GM12878 (cell line): ENCODE measurements at regions not wholly inside any gene's neighbourhood (a gene's known extent, or its start where the extent isn't known, plus 50 kb on each side); places are given as distances from the start of the nearest gene placed in this dataset.

Source experiments
- ATAC-seq: fragments of 200-7000 bp; cut with Tn5 transposase; 3 replicates; pipeline ENCODE4 v1.9.1; 2020; ENCODE audit warnings: mild to moderate bottlenecking, moderate library complexity
- BruUV-seq: library from RNA; stranded (reverse); fragments of 400-500 nt; replicated peaks from 2 replicates; lab custom pipeline; 2021; lab: Mats Ljungman, UMichigan
- CTCF ChIA-PET: fragments of 300-600 bp; sonication (Branson Sonifier 250); formaldehyde crosslinking; extraction: SDS; loops from one replicate; lab custom pipeline; 2021; ENCODE audit warnings: inconsistent platforms; lab: Yijun Ruan, JAX
- POLR2A ChIA-PET: fragments of 350-600 bp; formaldehyde crosslinking; extraction: SDS; loops from one replicate; lab custom pipeline; 2021; ENCODE audit warnings: inconsistent platforms; lab: Charles Lee
- RAD21 ChIA-PET: fragments of 300-600 bp; sonication (Branson Sonifier 250); formaldehyde crosslinking; loops from one replicate; lab custom pipeline; 2023; ENCODE audit warnings: antibody characterized with exemption; ENCODE audit not compliant: unreplicated experiment; lab: Charles Lee
- SMC1A ChIA-PET: fragments of 300-600 bp; sonication (Branson Sonifier 250); formaldehyde crosslinking; loops from one replicate; lab custom pipeline; 2023; ENCODE audit not compliant: unreplicated experiment, uncharacterized antibody; lab: Charles Lee
- DNase-seq: peaks from one replicate; pipeline ENCODE4 v3.0.0-alpha.2; 2011; ENCODE audit warnings: low read depth, low spot score
- FAIRE-seq: peaks from 3 replicates; lab custom pipeline; 2011; peaks lifted over from hg19 to GRCh38; lab: Jason Lieb, UNC
- H2AFZ ChIP-seq: 2 replicates; pipeline ENCODE4 v1.6.0; 2011; ENCODE audit warnings: low read depth, low read length, control low read depth; ENCODE audit not compliant: control insufficient read depth
- H3K27ac ChIP-seq: 2 replicates; pipeline ENCODE4 v1.5.1; 2011; ENCODE audit warnings: control low read depth; ENCODE audit not compliant: control insufficient read depth, insufficient read depth
- H3K27me3 ChIP-seq, 2 experiments: replicated peaks in 1 of 2; 2 replicates each; pipeline versions ENCODE4 v1.6.0 to v1.6.1; 2011; ENCODE audit warnings: low read length in 1 of 2; ENCODE audit not compliant: control insufficient read depth in 2 of 2, insufficient read depth in 2 of 2
- H3K36me3 ChIP-seq, 2 experiments: 2 replicates each; pipeline ENCODE4 v1.5.1; 2011; ENCODE audit warnings: low read length in 1 of 2; ENCODE audit not compliant: control insufficient read depth in 2 of 2, insufficient read depth in 2 of 2
- H3K4me1 ChIP-seq: 2 replicates; pipeline ENCODE4 v1.6.1; 2011; ENCODE audit warnings: mild to moderate bottlenecking, low read length, moderate library complexity, mixed read lengths; ENCODE audit not compliant: control insufficient read depth, insufficient read depth
- H3K4me2 ChIP-seq: 2 replicates; pipeline ENCODE4 v1.6.0; 2011; ENCODE audit warnings: control low read depth; ENCODE audit not compliant: control insufficient read depth, insufficient read depth
- H3K4me3 ChIP-seq: fragments of 200-600 bp; sonication (generic); 2 replicates; pipeline ENCODE4 v1.5.1; 2016
- H3K79me2 ChIP-seq: 2 replicates; pipeline ENCODE4 v1.6.0; 2011; ENCODE audit warnings: low read length; ENCODE audit not compliant: control insufficient read depth, insufficient read depth
- H3K9ac ChIP-seq: 2 replicates; pipeline ENCODE4 v1.8.0; 2011; ENCODE audit warnings: low read length, control low read depth, mixed read lengths; ENCODE audit not compliant: control insufficient read depth, insufficient read depth
- H3K9me3 ChIP-seq: replicated peaks from 3 replicates; pipeline ENCODE4 v1.5.1; 2011; ENCODE audit warnings: mild to moderate bottlenecking, low read length; ENCODE audit not compliant: control insufficient read depth, insufficient read depth
- H4K20me1 ChIP-seq: 2 replicates; pipeline ENCODE4 v1.6.0; 2011; ENCODE audit not compliant: control insufficient read depth, insufficient read depth
- CHD4 ChIP-seq: fragments of 200-600 bp; sonication (generic); IDR thresholded peaks from 2 replicates; pipeline ENCODE4 v1.6.1; 2016; ENCODE audit warnings: mild to moderate bottlenecking
- NFXL1 ChIP-seq: fragments of 450-650 bp; IDR thresholded peaks from 2 replicates; pipeline ENCODE4 v1.6.1; 2017; ENCODE audit warnings: antibody characterized with exemption, mild to moderate bottlenecking, borderline replicate concordance
- SRF ChIP-seq, 2 experiments: IDR thresholded peaks; 2 replicates each; pipeline ENCODE4 v1.6.1; 2011; ENCODE audit warnings: low read depth in 2 of 2, low read length in 2 of 2, mild to moderate bottlenecking in 1 of 2, moderate library complexity in 1 of 2
- WGBS: methylation state at CpG from one replicate; pipeline ENCODE4 v1.1.6; 2016; ENCODE audit warnings: low lambda C conversion rate; ENCODE audit not compliant: insufficient replicate concordance, insufficient coverage; ENCODE audit errors: missing lambda C conversion rate; 5-methylcytosine and 5-hydroxymethylcytosine counted together
- in situ Hi-C: fragments of 300-500 bp; cut with MboI; formaldehyde crosslinking; loops from 9 replicates; pipeline ENCODE4 v1.14.3; 2018; ENCODE audit warnings: mixed read lengths
- intact Hi-C: fragments of 100-400 bp; cut with micrococcal nuclease; formaldehyde crosslinking; loops from one replicate; pipeline ENCODE4 v1.14.2; 2022; ENCODE audit not compliant: unreplicated experiment
- TF ChIP-seq, protein P1 (sequence below): fragments of 450-650 bp; IDR thresholded peaks from 2 replicates; pipeline ENCODE4 v1.6.1; 2016; ENCODE audit warnings: mild to moderate bottlenecking, moderate library complexity, borderline replicate concordance
- TF ChIP-seq, protein P2 (sequence below): fragments of 450-650 bp; formaldehyde crosslinking; IDR thresholded peaks from 2 replicates; pipeline ENCODE4 v1.4.0; 2020; ENCODE audit warnings: mild to moderate bottlenecking, moderate library complexity

DNA sequence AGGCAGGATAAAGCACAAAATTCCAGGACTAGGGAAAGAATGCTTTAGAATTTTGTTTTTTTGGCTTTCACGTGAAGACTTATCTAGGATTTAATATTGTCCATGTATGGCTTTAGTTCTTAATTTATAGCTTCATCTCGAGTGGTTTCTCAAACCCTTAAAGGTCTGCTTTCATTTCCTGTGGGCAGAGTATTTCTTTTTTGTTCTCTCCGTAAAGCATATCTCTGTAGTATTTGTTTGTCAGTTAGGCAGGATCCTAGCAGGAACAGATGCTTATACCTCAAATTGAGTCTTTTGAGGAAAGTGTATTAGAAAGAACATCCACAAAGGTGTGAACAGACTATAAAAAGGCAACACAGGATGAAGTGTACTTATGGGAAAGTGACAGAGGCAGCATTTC is 697.1 kb upstream of the SEL1L start (continued):
- TF ChIP-seq, protein P1, sequence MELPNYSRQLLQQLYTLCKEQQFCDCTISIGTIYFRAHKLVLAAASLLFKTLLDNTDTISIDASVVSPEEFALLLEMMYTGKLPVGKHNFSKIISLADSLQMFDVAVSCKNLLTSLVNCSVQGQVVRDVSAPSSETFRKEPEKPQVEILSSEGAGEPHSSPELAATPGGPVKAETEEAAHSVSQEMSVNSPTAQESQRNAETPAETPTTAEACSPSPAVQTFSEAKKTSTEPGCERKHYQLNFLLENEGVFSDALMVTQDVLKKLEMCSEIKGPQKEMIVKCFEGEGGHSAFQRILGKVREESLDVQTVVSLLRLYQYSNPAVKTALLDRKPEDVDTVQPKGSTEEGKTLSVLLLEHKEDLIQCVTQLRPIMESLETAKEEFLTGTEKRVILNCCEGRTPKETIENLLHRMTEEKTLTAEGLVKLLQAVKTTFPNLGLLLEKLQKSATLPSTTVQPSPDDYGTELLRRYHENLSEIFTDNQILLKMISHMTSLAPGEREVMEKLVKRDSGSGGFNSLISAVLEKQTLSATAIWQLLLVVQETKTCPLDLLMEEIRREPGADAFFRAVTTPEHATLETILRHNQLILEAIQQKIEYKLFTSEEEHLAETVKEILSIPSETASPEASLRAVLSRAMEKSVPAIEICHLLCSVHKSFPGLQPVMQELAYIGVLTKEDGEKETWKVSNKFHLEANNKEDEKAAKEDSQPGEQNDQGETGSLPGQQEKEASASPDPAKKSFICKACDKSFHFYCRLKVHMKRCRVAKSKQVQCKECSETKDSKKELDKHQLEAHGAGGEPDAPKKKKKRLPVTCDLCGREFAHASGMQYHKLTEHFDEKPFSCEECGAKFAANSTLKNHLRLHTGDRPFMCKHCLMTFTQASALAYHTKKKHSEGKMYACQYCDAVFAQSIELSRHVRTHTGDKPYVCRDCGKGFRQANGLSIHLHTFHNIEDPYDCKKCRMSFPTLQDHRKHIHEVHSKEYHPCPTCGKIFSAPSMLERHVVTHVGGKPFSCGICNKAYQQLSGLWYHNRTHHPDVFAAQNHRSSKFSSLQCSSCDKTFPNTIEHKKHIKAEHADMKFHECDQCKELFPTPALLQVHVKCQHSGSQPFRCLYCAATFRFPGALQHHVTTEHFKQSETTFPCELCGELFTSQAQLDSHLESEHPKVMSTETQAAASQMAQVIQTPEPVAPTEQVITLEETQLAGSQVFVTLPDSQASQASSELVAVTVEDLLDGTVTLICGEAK, result no peak
- TF ChIP-seq SRF (IDR thresholded peaks at IDR 0.05; ENCODE audit: low read depth in 2 of 2, low read length in 2 of 2), result no peak
- no peak for TF ChIP-seq NFXL1
- no peak for TF ChIP-seq CHD4
- TF ChIP-seq, all 136 proteins: peak for 0

GRCh38 chr14:82238649-82239048 is 705.0 kb upstream of the SEL1L start:
- Histone ChIP-seq H3K4me1 (no peaks in the 10 kb centered on the region), H2AFZ (no peak overlapping the region), H3K4me3 (no peak overlapping the region), H3K36me3 (no peaks in the 10 kb centered on the region), H4K20me1 (no peaks in the 10 kb centered on the region), H3K27ac (no peak overlapping the region), H3K79me2 (no peaks in the 10 kb centered on the region), H3K4me2 (no peak overlapping the region), H3K9ac (no peak overlapping the region), H3K9me3 (no peaks in the 10 kb centered on the region), H3K27me3 (no peaks in the 10 kb centered on the region)
- ChIA-PET CTCF (no interaction called here), RAD21 (no interaction called here), SMC1A (interaction anchor here (1.0 kb wide), 1 partner anchor 10 kb away, joined by 3 read pairs; no protein-coding TSS in a partner anchor), POLR2A (no interaction called here)
- no TSS peak for BruUV-seq
- intact Hi-C loops (no loop called here), in situ Hi-C loops (no loop called here)
- 40% methylated on average over 2 of the region's 2 CpGs for WGBS
- no peak for FAIRE-seq
- DNase-seq, result no peak
- no peak for ATAC-seq
- TF ChIP-seq, protein P2, sequence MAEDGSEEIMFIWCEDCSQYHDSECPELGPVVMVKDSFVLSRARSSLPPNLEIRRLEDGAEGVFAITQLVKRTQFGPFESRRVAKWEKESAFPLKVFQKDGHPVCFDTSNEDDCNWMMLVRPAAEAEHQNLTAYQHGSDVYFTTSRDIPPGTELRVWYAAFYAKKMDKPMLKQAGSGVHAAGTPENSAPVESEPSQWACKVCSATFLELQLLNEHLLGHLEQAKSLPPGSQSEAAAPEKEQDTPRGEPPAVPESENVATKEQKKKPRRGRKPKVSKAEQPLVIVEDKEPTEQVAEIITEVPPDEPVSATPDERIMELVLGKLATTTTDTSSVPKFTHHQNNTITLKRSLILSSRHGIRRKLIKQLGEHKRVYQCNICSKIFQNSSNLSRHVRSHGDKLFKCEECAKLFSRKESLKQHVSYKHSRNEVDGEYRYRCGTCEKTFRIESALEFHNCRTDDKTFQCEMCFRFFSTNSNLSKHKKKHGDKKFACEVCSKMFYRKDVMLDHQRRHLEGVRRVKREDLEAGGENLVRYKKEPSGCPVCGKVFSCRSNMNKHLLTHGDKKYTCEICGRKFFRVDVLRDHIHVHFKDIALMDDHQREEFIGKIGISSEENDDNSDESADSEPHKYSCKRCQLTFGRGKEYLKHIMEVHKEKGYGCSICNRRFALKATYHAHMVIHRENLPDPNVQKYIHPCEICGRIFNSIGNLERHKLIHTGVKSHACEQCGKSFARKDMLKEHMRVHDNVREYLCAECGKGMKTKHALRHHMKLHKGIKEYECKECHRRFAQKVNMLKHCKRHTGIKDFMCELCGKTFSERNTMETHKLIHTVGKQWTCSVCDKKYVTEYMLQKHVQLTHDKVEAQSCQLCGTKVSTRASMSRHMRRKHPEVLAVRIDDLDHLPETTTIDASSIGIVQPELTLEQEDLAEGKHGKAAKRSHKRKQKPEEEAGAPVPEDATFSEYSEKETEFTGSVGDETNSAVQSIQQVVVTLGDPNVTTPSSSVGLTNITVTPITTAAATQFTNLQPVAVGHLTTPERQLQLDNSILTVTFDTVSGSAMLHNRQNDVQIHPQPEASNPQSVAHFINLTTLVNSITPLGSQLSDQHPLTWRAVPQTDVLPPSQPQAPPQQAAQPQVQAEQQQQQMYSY (CRISPR knock-in tag), result no peak
